ENCODE measurements at regions not wholly inside any gene's neighbourhood (a gene's known extent, or its start where the extent isn't known, plus 50 kb on each side); places are given as distances from the start of the nearest gene placed in this dataset.

GRCh38 chr16:35386619-35387018 lies 1927.2 kb downstream of the TP53TG3F start:
- POLR2A ChIA-PET, result no interaction called here
- Mint-ChIP-seq H3K4me3 (no peak overlapping the region), H3K27me3 (ENCODE audit: low read depth) (peaks cover 5% of the 10 kb centered on the region)

GRCh38 chr16:35391328-35391727 lies 1931.9 kb downstream of the TP53TG3F start:
- H3K36me3 Mint-ChIP-seq, result peaks cover 57% of the 10 kb centered on the region
- peaks cover 61% of the 10 kb centered on the region for H3K9me3 Mint-ChIP-seq
- ChIA-PET POLR2A (no interaction called here), CTCF (no interaction called here)
- H3K27ac Mint-ChIP-seq, result no peak overlapping the region
- ATAC-seq, result no peak
- H3K27me3 Mint-ChIP-seq (ENCODE audit: low read depth), result peaks cover 17% of the 10 kb centered on the region
- no peaks in the 10 kb centered on the region for H3K4me1 Mint-ChIP-seq
- DNase-seq (ENCODE audit: low spot score), result peak; percentile 47
- H3K4me3 Mint-ChIP-seq, result no peak overlapping the region
- TF ChIP-seq NFYB (CRISPR knock-in tag; conservative IDR thresholded peaks at IDR 0.05; ENCODE audit: low read depth), result no peak
- no peak for TF ChIP-seq ZNF396 (CRISPR knock-in tag; IDR thresholded peaks at IDR 0.05; ENCODE audit: borderline replicate concordance)
- no peak for TF ChIP-seq ZNF219 (CRISPR knock-in tag; IDR thresholded peaks at IDR 0.05; ENCODE audit: borderline replicate concordance)
- no peak for TF ChIP-seq ARID4B (CRISPR knock-in tag; IDR thresholded peaks at IDR 0.05; ENCODE audit: borderline replicate concordance)
- no peak for TF ChIP-seq TP53 (CRISPR knock-in tag; IDR thresholded peaks at IDR 0.05)
- peak; percentile 38; the same call in 1 of the 2 replicates for TF ChIP-seq CTCF (IDR thresholded peaks at IDR 0.05)
- no peak for TF ChIP-seq MAX (CRISPR knock-in tag; IDR thresholded peaks at IDR 0.05)
- no peak for TF ChIP-seq NFE2L1 (CRISPR knock-in tag; IDR thresholded peaks at IDR 0.05)
- no peak for TF ChIP-seq HMGA2 (CRISPR knock-in tag; IDR thresholded peaks at IDR 0.05)

More at GRCh38 chr16:35386619-35387018, 1927.2 kb downstream of the TP53TG3F start:
- CTCF ChIA-PET, result no interaction called here
- H3K9me3 Mint-ChIP-seq, result peaks cover 71% of the 10 kb centered on the region
- no peak for TF ChIP-seq NR1H2 (CRISPR knock-in tag; IDR thresholded peaks at IDR 0.05)
- TF ChIP-seq FOXJ3 (CRISPR knock-in tag; IDR thresholded peaks at IDR 0.05; ENCODE audit: borderline replicate concordance), result no peak
- no peak for TF ChIP-seq GTF2I (CRISPR knock-in tag; conservative IDR thresholded peaks at IDR 0.05)
- TF ChIP-seq MYBL2 (CRISPR knock-in tag; IDR thresholded peaks at IDR 0.05), result no peak
- no peak for TF ChIP-seq ATF6 (CRISPR knock-in tag; IDR thresholded peaks at IDR 0.05)
- no peak for TF ChIP-seq GABPB1 (CRISPR knock-in tag; IDR thresholded peaks at IDR 0.05)
- no peak for TF ChIP-seq ETV6 (CRISPR knock-in tag; IDR thresholded peaks at IDR 0.05)
- TF ChIP-seq ESRRA (CRISPR knock-in tag; IDR thresholded peaks at IDR 0.05; ENCODE audit: borderline replicate concordance), result no peak
- TF ChIP-seq CBFB (CRISPR knock-in tag; IDR thresholded peaks at IDR 0.05; ENCODE audit: low read depth), result no peak
- TF ChIP-seq PRRX2 (CRISPR knock-in tag; IDR thresholded peaks at IDR 0.05), result no peak
- TF ChIP-seq ZMAT4 (CRISPR knock-in tag; IDR thresholded peaks at IDR 0.05), result no peak
- TF ChIP-seq OVOL2 (CRISPR knock-in tag; IDR thresholded peaks at IDR 0.05; ENCODE audit: borderline replicate concordance), result no peak
- TF ChIP-seq EMX1 (CRISPR knock-in tag; IDR thresholded peaks at IDR 0.05), result no peak
- no peak for TF ChIP-seq E2F5 (CRISPR knock-in tag; IDR thresholded peaks at IDR 0.05)
- no peak for TF ChIP-seq ZBTB21 (CRISPR knock-in tag; IDR thresholded peaks at IDR 0.05; ENCODE audit: borderline replicate concordance)
- H3K27ac Mint-ChIP-seq, result no peak overlapping the region
- H3K36me3 Mint-ChIP-seq, result peaks cover 51% of the 10 kb centered on the region
- ATAC-seq (no peak), DNase-seq (ENCODE audit: low spot score) (no peak)
- H3K4me1 Mint-ChIP-seq, result no peaks in the 10 kb centered on the region

All from WTC11 (cell line).